Heart left ventricle (tissue), 13 donors: ENCODE measurements at regions not wholly inside any gene's neighbourhood (a gene's known extent, or its start where the extent isn't known, plus 50 kb on each side); places are given as distances from the start of the nearest gene placed in this dataset.

Source experiments
- POLR2A ChIP-seq, 2 donors: fragments of 450-650 bp; IDR thresholded peaks; one replicate each; pipeline ENCODE4 v1.6.1; 2017; ENCODE audit warnings: antibody characterized with exemption in 2 of 2, mild to moderate bottlenecking in 2 of 2, moderate library complexity in 2 of 2
- TF ChIP-seq, protein P1 (sequence below), 12 donors: fragments of 200-600 bp; sonication (generic) in 4 of 12; IDR thresholded peaks; one replicate each; pipeline versions ENCODE4 v1.5.0 to v1.8.0; 2018 to 2022; ENCODE audit warnings: antibody characterized with exemption in 12 of 12, mild to moderate bottlenecking in 5 of 12
- donor health status: ischemic (EF 13 %, LVEDD 7.1; RV severe dilation, severe dysfunction).
- donor health status: DM: no; HTN: yes; CAD: no.
- donor health status: DM: no; HTN: no; CAD: no.
- donor health status: ischemic (EF 25% LVEDD 6.9; RV normal size, moderate dysfunction).
- donor health status: ischemic (EF 25% LVEDD 5.7; RV mildly dilated, moderate dysfunction).
- donor health status: ischemic (EF 35%, LVEDD 5.7; RV mildly dilated, moderate dysfunction).
- donor health status: nonischemic (EF 11% LVEDD 7.7; RV severe dilation, severe dysfunction).
- donor health status: DM: yes; HTN: yes; CAD: no.
- donor health status: PGD.
- donor health status: ischemic (EF 29% LVEDD 5.4; RV normal size, mild dysfunction).
- donor health status: nonischemic (EF 23%, LVEDD 6.1; RV moderate dilation, normal function).

DNA sequence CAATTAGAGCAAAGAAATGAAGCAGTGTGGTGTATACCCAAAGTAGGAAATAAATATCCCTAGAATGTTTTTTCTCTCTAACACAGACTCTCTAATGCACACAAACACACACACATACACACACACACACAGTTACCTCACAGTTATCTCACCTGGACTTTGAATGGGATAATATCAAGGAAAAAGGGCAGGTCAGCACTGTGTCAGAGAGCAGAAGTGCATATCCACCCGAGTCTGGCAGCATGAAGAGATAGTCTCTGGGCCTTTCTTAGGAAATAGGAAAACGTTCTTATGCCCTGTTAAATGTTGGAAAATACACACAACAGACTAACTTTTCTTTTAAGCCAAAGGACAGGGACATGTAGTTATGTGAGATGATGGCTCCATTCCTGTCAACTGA is 162.0 kb downstream of the COL6A3 start:
- TF ChIP-seq, protein P1, sequence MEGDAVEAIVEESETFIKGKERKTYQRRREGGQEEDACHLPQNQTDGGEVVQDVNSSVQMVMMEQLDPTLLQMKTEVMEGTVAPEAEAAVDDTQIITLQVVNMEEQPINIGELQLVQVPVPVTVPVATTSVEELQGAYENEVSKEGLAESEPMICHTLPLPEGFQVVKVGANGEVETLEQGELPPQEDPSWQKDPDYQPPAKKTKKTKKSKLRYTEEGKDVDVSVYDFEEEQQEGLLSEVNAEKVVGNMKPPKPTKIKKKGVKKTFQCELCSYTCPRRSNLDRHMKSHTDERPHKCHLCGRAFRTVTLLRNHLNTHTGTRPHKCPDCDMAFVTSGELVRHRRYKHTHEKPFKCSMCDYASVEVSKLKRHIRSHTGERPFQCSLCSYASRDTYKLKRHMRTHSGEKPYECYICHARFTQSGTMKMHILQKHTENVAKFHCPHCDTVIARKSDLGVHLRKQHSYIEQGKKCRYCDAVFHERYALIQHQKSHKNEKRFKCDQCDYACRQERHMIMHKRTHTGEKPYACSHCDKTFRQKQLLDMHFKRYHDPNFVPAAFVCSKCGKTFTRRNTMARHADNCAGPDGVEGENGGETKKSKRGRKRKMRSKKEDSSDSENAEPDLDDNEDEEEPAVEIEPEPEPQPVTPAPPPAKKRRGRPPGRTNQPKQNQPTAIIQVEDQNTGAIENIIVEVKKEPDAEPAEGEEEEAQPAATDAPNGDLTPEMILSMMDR (IDR thresholded peaks at IDR 0.05), result no peak
- no peak for TF ChIP-seq POLR2A (IDR thresholded peaks at IDR 0.05)
